ENCODE measurements at regions not wholly inside any gene's neighbourhood (a gene's known extent, or its start where the extent isn't known, plus 50 kb on each side); places are given as distances from the start of the nearest gene placed in this dataset.

- no peak for DNase-seq
These were observed 128.7 kb upstream of the MID1 start for GRCh38 chrX:10749113-10749512.

- DNase-seq = no peak
These were observed 130.2 kb upstream of the MID1 start for GRCh38 chrX:10750581-10750980.

- no peak for DNase-seq
These were observed 132.7 kb upstream of the MID1 start for GRCh38 chrX:10753116-10753515.

GRCh38 chrX:10754445-10754844 lies 134.1 kb upstream of the MID1 start:
- DNase-seq = no peak

GRCh38 chrX:10755439-10756334 lies 135.3 kb upstream of the MID1 start:
- peak; percentile 66 for DNase-seq

- peak; percentile 74 for DNase-seq
These were observed 136.1 kb upstream of the MID1 start for GRCh38 chrX:10756441-10756840.

GRCh38 chrX:10759141-10759799 lies 138.9 kb upstream of the MID1 start:
- no peak for DNase-seq

- DNase-seq = no peak
These were observed 141.1 kb upstream of the MID1 start for GRCh38 chrX:10761447-10761846.

- peak; percentile 45 for DNase-seq
These were observed 148.8 kb upstream of the MID1 start for GRCh38 chrX:10769195-10769594.

GRCh38 chrX:10769696-10770619 lies 149.6 kb upstream of the MID1 start:
- peak; percentile 77 for DNase-seq

- DNase-seq = no peak
These were observed 152.9 kb upstream of the MID1 start for GRCh38 chrX:10773318-10773717.

GRCh38 chrX:10781847-10782530 lies 161.6 kb upstream of the MID1 start:
- no peak for DNase-seq

GRCh38 chrX:10783451-10783995 lies 163.1 kb upstream of the MID1 start:
- DNase-seq = no peak

GRCh38 chrX:10787264-10787663 lies 166.9 kb upstream of the MID1 start:
- DNase-seq = no peak

- peak; percentile 11 for DNase-seq
These were observed 173.8 kb upstream of the MID1 start for GRCh38 chrX:10794203-10794630.

- DNase-seq = no peak
These were observed 175.3 kb upstream of the MID1 start for GRCh38 chrX:10795721-10796120.

GRCh38 chrX:10797466-10797865 lies 177.1 kb upstream of the MID1 start:
- no peak for DNase-seq

- DNase-seq = no peak
These were observed 177.7 kb upstream of the MID1 start for GRCh38 chrX:10798041-10798440.

GRCh38 chrX:10800796-10801195 lies 180.4 kb upstream of the MID1 start:
- DNase-seq = no peak

GRCh38 chrX:10811111-10811510 lies 190.7 kb upstream of the MID1 start:
- no peak for DNase-seq

GRCh38 chrX:10813761-10814160 lies 193.4 kb upstream of the MID1 start:
- no peak for DNase-seq

GRCh38 chrX:10818651-10819050 lies 198.3 kb upstream of the MID1 start:
- no peak for DNase-seq

Data from tongue (tissue), 1 donor.